HCT116 (cell line): ENCODE measurements at regions not wholly inside any gene's neighbourhood (a gene's known extent, or its start where the extent isn't known, plus 50 kb on each side); places are given as distances from the start of the nearest gene placed in this dataset.

Experiments used
- CTCF ChIP-seq, 3 experiments: fragments of 200-600 bp in 1 of 3; sonication (generic) in 1 of 3; IDR thresholded peaks in 2 of 3; conservative IDR thresholded peaks in 1 of 3; 2 replicates each; pipeline ENCODE4 v1.5.1; 2012 to 2017; ENCODE audit warnings: low read depth in 2 of 3, low read length in 2 of 3, antibody characterized with exemption in 1 of 3, borderline replicate concordance in 1 of 3, control low read depth in 1 of 3, mild to moderate bottlenecking in 1 of 3, mixed read lengths in 1 of 3, mixed run types in 1 of 3, moderate library complexity in 1 of 3; ENCODE audit not compliant: insufficient read depth in 1 of 3
- EZH2 ChIP-seq: fragments of 200-600 bp; sonication (generic); IDR thresholded peaks from 2 replicates; pipeline ENCODE4 v1.6.1; 2017; ENCODE audit warnings: antibody characterized with exemption, mixed run types
- POLR2A ChIP-seq: IDR thresholded peaks from 2 replicates; pipeline ENCODE4 v1.7.0; 2011; ENCODE audit warnings: borderline replicate concordance; ENCODE audit not compliant: insufficient read depth, insufficient read length; ENCODE audit errors: extremely low read depth
- SIN3A ChIP-seq: IDR thresholded peaks from 2 replicates; pipeline ENCODE4 v1.6.1; 2012; ENCODE audit warnings: low read depth
- ZBTB33 ChIP-seq: IDR thresholded peaks from 2 replicates; pipeline ENCODE4 v1.6.1; 2011; ENCODE audit warnings: mild to moderate bottlenecking, low read length, moderate library complexity; ENCODE audit not compliant: insufficient replicate concordance; ENCODE audit errors: extremely low read depth
- ZFX ChIP-seq: fragments of 450-650 bp; IDR thresholded peaks from 2 replicates; pipeline ENCODE4 v1.6.1; 2017

- no peak for TF ChIP-seq CTCF (IDR thresholded peaks at IDR 0.05 in 2 of 3, conservative IDR thresholded peaks at IDR 0.05 in 1 of 3; ENCODE audit: borderline replicate concordance in 1 of 3, insufficient read depth in 1 of 3, low read depth in 2 of 3, low read length in 2 of 3)
- TF ChIP-seq ZFX, result no peak
- no peak for TF ChIP-seq POLR2A
- TF ChIP-seq ZBTB33, result no peak
- TF ChIP-seq EZH2, result no peak
- no peak for TF ChIP-seq SIN3A
Measured at GRCh38 chr3:15887261-15887660, 89.5 kb upstream of the ANKRD28 start.
